GM21619 (cell line): ENCODE measurements at regions not wholly inside any gene's neighbourhood (a gene's known extent, or its start where the extent isn't known, plus 50 kb on each side); places are given as distances from the start of the nearest gene placed in this dataset.

Experiments used
- ATAC-seq: cut with Tn5 transposase; IDR thresholded peaks from one replicate; pipeline ENCODE4 v1.9.1; 2021; ENCODE audit not compliant: unreplicated experiment

GRCh38 chr14:51145246-51145645, 50.3 kb upstream of the TRIM9 start:
- ATAC-seq: no peak

GRCh38 chr14:51147183-51147582, 52.3 kb upstream of the TRIM9 start:
- ATAC-seq: no peak

GRCh38 chr14:51155326-51155725, 60.4 kb upstream of the TRIM9 start:
- ATAC-seq: no peak

- peak; percentile 62 for ATAC-seq
These were observed 62.1 kb upstream of the TRIM9 start for GRCh38 chr14:51157012-51157411.

- ATAC-seq: no peak
These were observed 66.0 kb upstream of the TRIM9 start for GRCh38 chr14:51160871-51161270.

GRCh38 chr14:51165415-51165814, 70.5 kb upstream of the TRIM9 start:
- no peak for ATAC-seq

GRCh38 chr14:51167587-51168214, 72.3 kb upstream of the TMX1 start:
- ATAC-seq: no peak

GRCh38 chr14:51168215-51168613, 71.8 kb upstream of the TMX1 start:
- no peak for ATAC-seq

GRCh38 chr14:51173863-51174262, 66.2 kb upstream of the TMX1 start:
- ATAC-seq: no peak

- ATAC-seq: no peak
These were observed 63.2 kb upstream of the TMX1 start for GRCh38 chr14:51176839-51177238.

GRCh38 chr14:51180577-51180976, 59.5 kb upstream of the TMX1 start:
- ATAC-seq: peak; percentile 82

- no peak for ATAC-seq
These were observed 57.9 kb upstream of the TMX1 start for GRCh38 chr14:51182131-51182565.

GRCh38 chr14:51185180-51185579, 54.9 kb upstream of the TMX1 start:
- no peak for ATAC-seq

- ATAC-seq: peak; percentile 84
These were observed 54.3 kb upstream of the TMX1 start for GRCh38 chr14:51185754-51186153.

- ATAC-seq: no peak
These were observed 51.4 kb upstream of the TMX1 start for GRCh38 chr14:51188566-51189185.

- ATAC-seq: no peak
These were observed 50.3 kb upstream of the TMX1 start for GRCh38 chr14:51189600-51190376.
